Type B pancreatic cell (in vitro differentiated cells): ENCODE measurements at regions not wholly inside any gene's neighbourhood (a gene's known extent, or its start where the extent isn't known, plus 50 kb on each side); places are given as distances from the start of the nearest gene placed in this dataset.

Source experiments
- DNase-seq: peaks from one replicate; pipeline ENCODE4 v3.0.0; 2021; ENCODE audit warnings: mixed read lengths; ENCODE audit not compliant: unreplicated experiment; ENCODE audit errors: extremely low spot score
- H3K27ac Mint-ChIP-seq: 2 replicates; pipeline ENCODE4 v1.8.0; 2021; ENCODE audit warnings: mild to moderate bottlenecking, mixed read lengths
- H3K27me3 Mint-ChIP-seq: 2 replicates; pipeline ENCODE4 v1.8.0; 2021; ENCODE audit warnings: mixed read lengths
- H3K36me3 Mint-ChIP-seq: 2 replicates; pipeline ENCODE4 v1.8.0; 2021; ENCODE audit warnings: mixed read lengths
- H3K4me1 Mint-ChIP-seq: one replicate; pipeline ENCODE4 v1.8.0; 2021; ENCODE audit warnings: mixed read lengths; ENCODE audit not compliant: unreplicated experiment
- H3K4me3 Mint-ChIP-seq: 2 replicates; pipeline ENCODE4 v1.8.0; 2021; ENCODE audit warnings: mild to moderate bottlenecking, mixed read lengths
- H3K9me3 Mint-ChIP-seq: 2 replicates; pipeline ENCODE4 v1.8.0; 2021; ENCODE audit warnings: mixed read lengths
- TF ChIP-seq, protein P1 (sequence below): fragments of 200-600 bp; sonication (generic); conservative IDR thresholded peaks from 2 replicates; pipeline ENCODE4 v1.5.0; 2021; ENCODE audit warnings: antibody characterized with exemption, mild to moderate bottlenecking

DNA sequence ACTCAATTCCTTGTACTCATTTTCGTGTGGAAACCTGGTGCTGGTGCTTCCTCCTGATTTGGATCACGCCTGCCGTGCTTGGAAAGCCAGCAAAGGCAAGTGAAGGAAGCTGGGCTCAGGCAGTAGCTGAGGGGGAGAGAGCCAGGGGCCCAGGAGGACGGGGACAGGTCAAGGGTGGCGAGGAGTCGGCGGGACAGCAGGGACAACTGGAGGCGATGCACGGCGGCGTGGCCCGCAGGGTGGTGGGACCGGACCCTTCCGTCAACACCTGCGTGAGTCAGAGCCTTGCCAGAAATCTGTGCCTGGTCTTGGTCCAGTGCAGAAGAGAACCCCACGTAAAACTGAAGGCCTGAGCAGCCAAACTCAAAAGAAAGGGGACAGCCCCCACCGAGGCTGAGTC is 309.7 kb upstream of the SHH start:
- H3K9me3 Mint-ChIP-seq, result no peaks in the 10 kb centered on the region
- TF ChIP-seq, protein P1, sequence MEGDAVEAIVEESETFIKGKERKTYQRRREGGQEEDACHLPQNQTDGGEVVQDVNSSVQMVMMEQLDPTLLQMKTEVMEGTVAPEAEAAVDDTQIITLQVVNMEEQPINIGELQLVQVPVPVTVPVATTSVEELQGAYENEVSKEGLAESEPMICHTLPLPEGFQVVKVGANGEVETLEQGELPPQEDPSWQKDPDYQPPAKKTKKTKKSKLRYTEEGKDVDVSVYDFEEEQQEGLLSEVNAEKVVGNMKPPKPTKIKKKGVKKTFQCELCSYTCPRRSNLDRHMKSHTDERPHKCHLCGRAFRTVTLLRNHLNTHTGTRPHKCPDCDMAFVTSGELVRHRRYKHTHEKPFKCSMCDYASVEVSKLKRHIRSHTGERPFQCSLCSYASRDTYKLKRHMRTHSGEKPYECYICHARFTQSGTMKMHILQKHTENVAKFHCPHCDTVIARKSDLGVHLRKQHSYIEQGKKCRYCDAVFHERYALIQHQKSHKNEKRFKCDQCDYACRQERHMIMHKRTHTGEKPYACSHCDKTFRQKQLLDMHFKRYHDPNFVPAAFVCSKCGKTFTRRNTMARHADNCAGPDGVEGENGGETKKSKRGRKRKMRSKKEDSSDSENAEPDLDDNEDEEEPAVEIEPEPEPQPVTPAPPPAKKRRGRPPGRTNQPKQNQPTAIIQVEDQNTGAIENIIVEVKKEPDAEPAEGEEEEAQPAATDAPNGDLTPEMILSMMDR, result no peak
- H3K27ac Mint-ChIP-seq, result no peak overlapping the region
- no peaks in the 10 kb centered on the region for H3K4me1 Mint-ChIP-seq
- no peaks in the 10 kb centered on the region for H3K27me3 Mint-ChIP-seq
- no peak overlapping the region for H3K4me3 Mint-ChIP-seq
- DNase-seq, result no peak
- no peaks in the 10 kb centered on the region for H3K36me3 Mint-ChIP-seq

GRCh38 chr7:156121434-156121833 is 309.2 kb upstream of the SHH start:
- Mint-ChIP-seq H3K4me3 (no peak overlapping the region), H3K27me3 (no peaks in the 10 kb centered on the region), H3K9me3 (no peaks in the 10 kb centered on the region), H3K36me3 (no peaks in the 10 kb centered on the region), H3K27ac (no peak overlapping the region), H3K4me1 (no peaks in the 10 kb centered on the region)
- TF ChIP-seq, protein P1, result no peak
- DNase-seq, result no peak

DNA sequence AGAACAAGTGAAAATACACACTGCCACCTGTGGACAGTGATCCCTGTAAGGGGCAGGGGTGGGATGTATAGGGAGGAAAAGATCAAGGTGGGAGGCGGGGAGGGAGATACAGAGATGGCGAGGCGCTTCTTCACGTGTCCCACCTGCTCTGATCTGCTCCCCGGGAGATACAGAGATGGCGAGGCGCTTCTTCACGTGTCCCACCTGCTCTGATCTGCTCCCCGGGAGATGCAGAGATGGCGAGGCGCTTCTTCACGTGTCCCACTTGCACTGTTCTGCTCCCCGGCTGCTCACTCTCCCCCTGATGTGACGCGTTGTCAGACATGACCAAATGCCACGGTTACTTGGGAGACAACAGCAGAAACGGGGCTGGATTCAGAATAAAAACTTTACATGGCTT is 308.3 kb upstream of the SHH start:
- Mint-ChIP-seq H3K4me3 (no peak overlapping the region), H3K36me3 (no peaks in the 10 kb centered on the region), H3K27me3 (no peaks in the 10 kb centered on the region), H3K27ac (no peak overlapping the region), H3K4me1 (no peaks in the 10 kb centered on the region), H3K9me3 (no peaks in the 10 kb centered on the region)
- DNase-seq, result no peak
- TF ChIP-seq, protein P1, result no peak

- no peak overlapping the region for H3K27ac Mint-ChIP-seq
- H3K27me3 Mint-ChIP-seq, result no peaks in the 10 kb centered on the region
- no peaks in the 10 kb centered on the region for H3K9me3 Mint-ChIP-seq
- TF ChIP-seq, protein P1, result no peak
- H3K4me3 Mint-ChIP-seq, result no peak overlapping the region
- no peaks in the 10 kb centered on the region for H3K36me3 Mint-ChIP-seq
- no peak for DNase-seq
- H3K4me1 Mint-ChIP-seq, result no peaks in the 10 kb centered on the region
These were observed 307.5 kb upstream of the SHH start for GRCh38 chr7:156119771-156120170.

- no peaks in the 10 kb centered on the region for H3K4me1 Mint-ChIP-seq
- TF ChIP-seq, protein P1, result no peak
- no peaks in the 10 kb centered on the region for H3K9me3 Mint-ChIP-seq
- no peak for DNase-seq
- H3K27ac Mint-ChIP-seq, result no peak overlapping the region
- no peak overlapping the region for H3K4me3 Mint-ChIP-seq
- H3K36me3 Mint-ChIP-seq, result no peaks in the 10 kb centered on the region
- H3K27me3 Mint-ChIP-seq, result no peaks in the 10 kb centered on the region
These were observed 306.0 kb upstream of the SHH start for GRCh38 chr7:156118248-156118645.
